ENCODE measurements at regions not wholly inside any gene's neighbourhood (a gene's known extent, or its start where the extent isn't known, plus 50 kb on each side); places are given as distances from the start of the nearest gene placed in this dataset.

DNA sequence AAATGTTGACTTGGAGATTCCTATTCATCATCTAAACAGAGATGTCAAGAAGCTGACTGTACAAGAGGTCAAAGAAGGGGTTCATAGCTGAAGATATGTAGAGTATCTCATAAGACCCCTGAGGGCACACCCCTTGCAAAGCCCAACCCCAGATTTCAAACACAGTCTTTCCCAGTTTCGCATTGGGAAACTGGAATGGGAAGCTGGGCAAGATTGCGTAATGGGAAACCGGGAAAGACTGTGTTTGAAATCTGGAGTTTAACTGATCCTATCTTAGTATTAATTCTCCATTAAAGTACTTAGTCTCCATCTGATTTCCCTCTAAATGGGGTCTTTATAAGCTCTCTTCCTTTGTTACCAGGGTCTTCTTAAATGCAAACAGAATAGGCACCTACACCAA lies 99.5 kb downstream of the FAM76B start:
- DNase-seq = no peak

DNA sequence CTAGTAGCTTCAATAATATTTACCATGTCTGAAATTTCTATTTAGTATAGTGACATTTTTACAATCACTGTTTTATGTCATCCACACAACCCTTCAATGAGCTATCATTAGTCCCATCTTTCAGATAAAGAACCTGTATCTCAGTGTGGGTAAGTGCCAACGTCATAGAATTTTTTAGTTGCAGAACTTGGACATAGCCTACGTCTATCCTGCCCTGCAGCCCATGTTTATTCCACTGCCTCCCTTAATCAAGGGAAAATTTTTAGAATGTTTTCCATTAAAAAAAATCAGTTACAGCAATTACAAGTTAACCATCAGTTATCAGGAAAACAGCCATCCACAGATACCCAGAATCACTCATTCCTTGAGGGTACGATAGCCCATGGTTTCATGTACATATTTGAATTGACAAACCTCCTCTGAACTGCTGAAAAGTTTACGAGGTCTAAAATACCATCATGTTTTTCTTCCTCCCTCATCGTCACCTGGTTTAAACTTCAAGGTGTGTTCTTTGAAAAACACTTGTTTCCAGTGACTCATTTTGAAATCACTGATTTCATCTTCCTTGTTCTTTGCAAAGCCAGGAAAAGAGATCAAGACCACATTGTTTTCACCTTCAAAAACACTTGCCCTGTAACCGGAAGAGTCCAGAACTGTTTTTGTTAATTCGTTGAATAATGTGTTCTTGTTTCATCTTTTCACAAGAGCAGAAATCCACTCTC lies 100.9 kb downstream of the FAM76B start:
- no peak for DNase-seq

DNA sequence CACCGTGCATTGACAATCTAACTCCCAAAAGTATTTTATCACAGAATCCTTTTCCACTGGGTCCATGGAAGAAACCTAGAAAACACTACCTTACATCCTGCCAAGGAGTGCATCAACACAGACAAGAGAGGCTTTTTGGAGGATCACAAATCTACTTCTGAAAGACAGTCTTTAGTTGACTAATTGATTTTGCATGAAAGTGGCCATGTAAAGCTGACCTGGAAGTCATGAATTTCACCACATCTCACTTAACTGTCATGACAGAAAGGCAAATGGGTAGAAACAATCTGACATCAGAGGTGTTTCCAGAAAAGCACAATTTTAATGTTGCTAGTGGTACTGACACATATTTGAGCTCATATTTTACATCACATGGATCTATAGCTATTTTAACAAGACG lies 101.6 kb downstream of the FAM76B start:
- DNase-seq = no peak

GRCh38 chr11:95686265-95686664 lies 103.3 kb downstream of the FAM76B start:
- DNase-seq = no peak

DNA sequence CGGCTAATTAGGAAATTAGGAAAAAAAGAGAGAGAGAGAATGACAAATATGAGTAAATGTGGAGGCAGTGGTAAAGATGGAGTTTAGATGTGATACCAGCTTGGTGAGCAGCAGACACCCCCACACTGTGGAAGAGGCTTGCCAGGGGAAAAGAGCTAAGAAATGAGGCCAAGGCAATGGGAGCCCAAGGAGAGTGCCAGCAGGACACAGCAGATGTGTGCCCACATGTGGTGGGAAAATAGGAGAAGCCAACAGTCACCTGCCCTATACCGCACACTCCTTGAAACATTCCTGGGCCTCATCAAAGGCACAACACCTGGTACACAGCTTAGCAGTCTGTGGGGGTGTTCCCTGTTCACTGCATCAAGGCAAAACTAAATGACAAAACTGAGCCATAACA lies 104.9 kb downstream of the FAM76B start:
- no peak for DNase-seq

DNA sequence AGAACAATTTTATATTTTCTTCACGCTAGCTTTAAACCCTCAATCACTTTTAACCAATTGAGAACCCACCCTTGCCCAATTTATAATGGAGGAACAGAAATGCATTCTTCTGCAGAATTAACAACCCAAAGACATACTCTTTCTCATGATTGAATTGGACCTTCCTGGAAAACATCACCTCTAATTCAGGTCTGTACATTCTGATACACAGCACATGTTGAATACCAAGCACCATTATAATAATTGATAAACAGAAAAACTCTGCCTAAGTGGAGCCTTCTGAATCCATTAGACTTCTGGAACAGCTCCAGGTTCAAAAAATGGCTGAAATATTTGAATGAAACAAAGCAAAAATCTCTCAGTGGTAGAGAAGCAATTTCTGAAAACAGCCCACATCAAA lies 105.4 kb downstream of the FAM76B start:
- DNase-seq = no peak

- DNase-seq = no peak
Measured at GRCh38 chr11:95682552-95682951, 107.0 kb downstream of the FAM76B start.

DNA sequence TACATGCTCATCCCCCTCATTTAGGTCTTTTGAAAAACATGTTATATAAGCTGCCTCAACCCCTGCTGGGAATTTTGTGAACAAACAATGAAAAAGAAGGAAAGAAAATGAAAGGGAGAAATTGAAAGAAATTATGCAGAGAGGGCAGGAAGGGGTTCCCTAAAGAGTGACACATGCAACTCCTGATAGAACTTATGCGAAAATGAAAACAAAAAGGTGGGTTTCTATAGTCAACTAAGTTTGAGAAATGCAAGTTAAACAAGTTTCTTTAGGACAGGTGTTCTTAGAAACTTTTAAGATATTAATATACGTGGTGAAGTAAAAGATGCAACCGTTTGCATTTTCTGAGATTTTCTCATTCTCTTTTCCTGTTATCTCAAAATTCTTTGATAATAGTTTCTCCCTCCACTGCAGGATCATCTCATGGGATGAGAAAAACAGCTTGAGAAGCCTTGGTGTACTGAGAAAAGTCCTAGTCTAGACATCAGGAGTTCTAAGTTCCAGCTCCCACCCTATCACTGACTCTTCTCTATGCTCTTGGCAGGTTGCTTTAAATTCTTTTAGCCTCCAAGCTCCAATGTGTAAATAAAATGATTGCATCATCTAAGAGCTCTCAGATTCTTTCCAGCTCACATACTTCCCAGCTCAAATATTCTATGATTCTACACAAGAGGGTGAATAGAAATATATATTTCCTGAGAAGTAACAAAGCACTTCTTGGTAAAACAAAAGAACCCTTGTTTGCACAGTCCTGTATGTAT lies 109.2 kb downstream of the FAM76B start:
- peak; percentile 2 for DNase-seq

GRCh38 chr11:95678988-95679387 lies 110.6 kb downstream of the FAM76B start:
- no peak for DNase-seq

DNA sequence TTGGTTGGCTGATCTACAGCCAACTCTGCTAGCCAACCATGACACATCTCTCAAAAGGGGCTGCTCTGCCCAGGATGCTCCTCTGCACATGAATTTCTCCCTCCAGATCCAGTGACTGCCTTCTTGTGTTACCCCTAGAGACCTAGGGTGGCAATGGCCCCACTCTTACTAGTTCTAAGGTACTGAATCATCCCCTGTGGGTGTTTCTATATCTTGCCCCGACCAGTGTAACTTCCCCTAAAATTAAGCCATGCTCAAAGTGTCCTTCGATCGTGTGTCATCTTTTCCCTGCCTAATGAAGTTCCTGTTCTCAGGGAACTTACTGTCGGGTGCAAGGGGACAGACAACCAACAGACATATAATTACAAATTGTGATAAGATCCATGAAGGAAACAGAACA lies 113.3 kb downstream of the FAM76B start:
- DNase-seq = no peak

GRCh38 chr11:95675585-95675984 lies 114.0 kb downstream of the FAM76B start:
- DNase-seq = no peak

DNA sequence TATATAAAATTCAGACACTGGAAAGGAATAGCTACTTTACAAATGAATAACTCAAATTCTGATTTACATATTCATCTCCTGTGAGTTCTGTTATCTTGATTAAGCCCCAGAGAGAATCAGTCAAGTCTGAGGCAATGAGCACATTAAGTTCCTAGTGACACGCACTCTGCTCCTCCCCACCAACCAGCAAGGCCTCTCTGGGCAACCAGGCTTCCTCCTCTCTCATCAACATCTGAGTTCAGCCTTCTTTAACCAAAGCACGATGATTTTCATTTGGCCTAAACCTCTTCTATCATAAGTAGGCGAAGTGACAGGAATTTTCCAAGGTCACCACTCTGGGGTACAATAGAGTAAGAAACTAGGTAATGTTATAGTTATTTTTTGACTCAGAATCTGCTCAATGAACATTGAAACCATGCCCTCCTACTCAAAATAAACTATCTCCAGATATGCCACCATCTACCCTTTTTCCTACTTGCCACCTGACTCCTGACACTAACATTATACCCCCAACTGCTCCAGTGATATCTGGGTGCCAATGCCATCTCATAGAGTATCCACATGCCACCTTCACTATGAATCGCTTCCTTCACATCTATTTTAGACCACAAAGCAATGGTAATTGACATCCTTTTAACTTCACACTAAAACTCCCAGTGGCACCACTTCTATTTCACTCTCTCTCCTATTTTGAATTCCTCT lies 114.8 kb downstream of the FAM76B start:
- DNase-seq = no peak

DNA sequence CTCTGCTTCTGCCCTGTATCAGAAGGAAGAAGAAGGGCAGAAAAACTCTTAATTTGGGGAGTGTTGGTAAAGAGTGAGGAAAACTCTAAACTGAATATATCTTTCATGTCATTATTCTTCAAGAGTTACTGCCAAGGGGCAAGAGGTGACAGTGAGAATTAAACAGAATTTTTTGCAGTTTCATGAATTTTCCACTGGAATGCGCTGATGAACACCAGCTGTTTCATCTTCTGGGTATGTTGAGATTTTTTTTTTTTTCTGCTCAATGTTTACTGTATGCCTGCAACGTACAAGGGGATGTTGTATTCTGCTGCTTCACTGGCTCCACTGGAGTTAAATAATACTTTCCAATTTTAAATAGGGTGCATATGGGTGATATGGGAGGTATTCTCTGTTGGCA lies 117.8 kb downstream of the FAM76B start:
- DNase-seq = no peak

DNA sequence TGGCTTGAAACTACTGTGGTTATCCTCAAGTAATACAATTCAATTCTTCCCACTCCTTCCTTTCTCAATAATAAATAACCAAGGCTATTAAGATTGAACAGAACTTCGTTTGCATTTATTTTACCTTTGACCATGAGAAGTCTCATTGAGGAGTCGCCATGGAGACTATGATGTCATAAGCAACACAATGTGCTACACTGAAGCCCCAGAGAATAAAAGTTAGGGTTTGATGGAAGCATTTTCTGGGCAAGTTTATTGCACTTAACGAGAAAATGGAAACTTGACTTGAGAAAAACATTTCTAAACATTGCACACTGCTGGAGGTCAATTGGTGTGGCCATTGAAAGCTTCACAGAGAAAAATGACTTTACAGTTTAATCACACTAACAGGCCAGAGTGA lies 121.5 kb downstream of the FAM76B start:
- no peak for DNase-seq

- no peak for DNase-seq
Measured at GRCh38 chr11:95661162-95661561, 128.4 kb downstream of the FAM76B start.

DNA sequence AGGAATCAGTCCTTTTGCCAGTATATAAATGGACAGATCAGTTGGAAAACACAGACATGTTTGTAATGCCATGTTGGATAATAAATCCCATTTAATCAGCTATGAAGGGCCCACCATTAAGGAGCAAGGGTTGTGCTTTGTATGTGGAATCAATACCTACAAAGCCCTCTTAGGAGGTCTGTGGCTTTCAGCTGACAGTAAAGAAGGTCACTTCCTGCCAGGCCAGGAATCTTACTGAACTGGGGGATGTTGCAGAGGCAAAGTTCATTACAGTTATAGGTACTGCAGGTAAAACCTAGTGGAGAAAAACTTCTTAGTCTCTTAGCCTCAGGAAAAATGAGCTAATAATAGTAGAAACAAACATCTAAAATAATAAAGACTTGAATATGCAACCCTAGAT lies 129.5 kb downstream of the FAM76B start:
- no peak for DNase-seq

- no peak for DNase-seq
Measured at GRCh38 chr11:95659088-95659487, 130.5 kb downstream of the FAM76B start.

- DNase-seq = no peak
Measured at GRCh38 chr11:95655536-95655935, 134.0 kb downstream of the FAM76B start.

DNA sequence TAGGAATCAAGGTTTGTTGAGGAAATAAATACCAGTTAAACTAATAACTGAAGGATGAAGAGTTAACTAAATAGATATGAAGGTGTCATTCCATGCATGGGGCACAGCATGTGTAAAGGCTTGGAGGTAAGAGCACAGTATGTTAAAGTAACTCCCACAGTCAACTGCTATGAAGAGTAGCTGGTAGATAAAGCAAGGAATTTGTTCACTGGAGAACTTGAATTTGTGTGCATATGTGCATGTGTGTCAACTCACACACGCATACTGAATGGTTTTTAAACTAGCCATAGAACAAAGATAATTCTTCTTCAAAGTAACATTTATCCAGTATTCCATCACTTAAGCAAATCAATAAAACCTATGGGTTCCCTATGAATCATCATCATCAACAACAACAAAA lies 135.9 kb downstream of the FAM76B start:
- no peak for DNase-seq

GRCh38 chr11:95653099-95653498 lies 136.5 kb downstream of the FAM76B start:
- DNase-seq = no peak

GRCh38 chr11:95652002-95652472 lies 137.5 kb downstream of the FAM76B start:
- no peak for DNase-seq

- no peak for DNase-seq
Measured at GRCh38 chr11:95650276-95650675, 139.3 kb downstream of the FAM76B start.

GRCh38 chr11:95647871-95648270 lies 141.7 kb downstream of the FAM76B start:
- DNase-seq = no peak

- DNase-seq = no peak
Measured at GRCh38 chr11:95647355-95647754, 142.2 kb downstream of the FAM76B start.
